Left ventricle myocardium inferior (tissue), 1 donor: ENCODE measurements at regions not wholly inside any gene's neighbourhood (a gene's known extent, or its start where the extent isn't known, plus 50 kb on each side); places are given as distances from the start of the nearest gene placed in this dataset.
A peak's percentile ranks its signal among the peaks of the same experiment; 100 is the strongest.

Experiments used
- DNase-seq: peaks from one replicate; pipeline ENCODE4 v3.0.0-alpha.2; 2020
- H3K27ac ChIP-seq: fragments of 200-600 bp; replicated peaks from 2 replicates; pipeline ENCODE4 v1.8.0; 2021
- H3K27me3 ChIP-seq: fragments of 200-600 bp; 2 replicates; pipeline ENCODE4 v1.8.0; 2021; ENCODE audit warnings: low read depth
- H3K36me3 ChIP-seq: fragments of 200-600 bp; 2 replicates; pipeline ENCODE4 v1.8.0; 2021
- H3K4me1 ChIP-seq: fragments of 200-600 bp; 2 replicates; pipeline ENCODE4 v1.8.0; 2021
- H3K4me3 ChIP-seq: fragments of 200-600 bp; 2 replicates; pipeline ENCODE4 v1.8.0; 2021; ENCODE audit warnings: mild to moderate bottlenecking, moderate library complexity
- H3K9me3 ChIP-seq: fragments of 200-600 bp; replicated peaks from 2 replicates; pipeline ENCODE4 v1.8.0; 2021
- CTCF ChIP-seq: fragments of 200-600 bp; IDR thresholded peaks from 2 replicates; pipeline ENCODE4 v1.8.0; 2021; ENCODE audit warnings: antibody characterized with exemption, mild to moderate bottlenecking, borderline replicate concordance
- intact Hi-C: fragments of 100-400 bp; cut with micrococcal nuclease; formaldehyde crosslinking; loops from one replicate; pipeline ENCODE4 v1.11.0; 2022
- donor health status: DM: no; HTN: yes; CAD: no; lungs with severe emphysema.

GRCh38 chr3:40718681-40719080, 193.9 kb downstream of the ZNF621 start:
- Histone ChIP-seq H3K27ac (no peak overlapping the region), H3K4me1 (peaks cover 3% of the 10 kb centered on the region), H3K36me3 (no peaks in the 10 kb centered on the region), H3K27me3 (no peaks in the 10 kb centered on the region), H3K4me3 (no peak overlapping the region), H3K9me3 (no peaks in the 10 kb centered on the region)
- intact Hi-C loops: no loop called here
- no peak for DNase-seq
- no peak for TF ChIP-seq CTCF

GRCh38 chr3:40719660-40720287, 195.0 kb downstream of the ZNF621 start:
- no peak overlapping the region for H3K27ac ChIP-seq
- peak; percentile 61 for TF ChIP-seq CTCF
- no peaks in the 10 kb centered on the region for H3K36me3 ChIP-seq
- no peaks in the 10 kb centered on the region for H3K4me1 ChIP-seq
- H3K9me3 ChIP-seq: no peaks in the 10 kb centered on the region
- DNase-seq: no peak
- no peaks in the 10 kb centered on the region for H3K27me3 ChIP-seq
- intact Hi-C loops: loop anchor here (5.0 kb wide), 1 partner anchor 158 kb away; no protein-coding TSS in a partner anchor
- no peak overlapping the region for H3K4me3 ChIP-seq

- Histone ChIP-seq H3K4me1 (no peaks in the 10 kb centered on the region), H3K4me3 (no peak overlapping the region), H3K27me3 (no peaks in the 10 kb centered on the region), H3K27ac (no peak overlapping the region), H3K36me3 (no peaks in the 10 kb centered on the region), H3K9me3 (no peaks in the 10 kb centered on the region)
- DNase-seq: no peak
- TF ChIP-seq CTCF: no peak
- intact Hi-C loops: loop anchor here (5.0 kb wide), 1 partner anchor 157 kb away; no protein-coding TSS in a partner anchor
These were observed 195.6 kb downstream of the ZNF621 start for GRCh38 chr3:40720341-40720740.

DNA sequence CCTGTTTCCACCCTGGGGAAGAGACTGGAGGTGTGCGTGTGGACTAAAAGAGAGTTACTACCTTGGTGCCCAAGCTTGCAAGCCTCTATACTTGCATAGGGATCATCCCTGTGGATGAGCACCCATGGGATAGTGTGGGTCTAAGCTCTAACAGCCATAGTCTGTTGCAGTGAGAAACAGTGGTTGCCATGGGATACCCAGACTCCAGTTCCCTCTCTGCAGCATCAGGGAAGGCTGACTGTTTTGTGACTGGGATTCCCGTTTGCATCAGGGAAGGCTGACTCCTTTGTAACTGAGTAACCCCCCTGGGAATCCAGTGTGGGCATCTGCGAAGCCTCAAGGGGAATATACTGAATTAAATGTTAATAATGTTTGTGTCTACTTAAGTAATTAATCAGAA, 196.1 kb downstream of the ZNF621 start:
- Histone ChIP-seq H3K4me1 (no peaks in the 10 kb centered on the region), H3K27me3 (no peaks in the 10 kb centered on the region), H3K36me3 (no peaks in the 10 kb centered on the region), H3K27ac (no peak overlapping the region), H3K9me3 (no peaks in the 10 kb centered on the region), H3K4me3 (no peak overlapping the region)
- intact Hi-C loops: loop anchor here (5.0 kb wide), 1 partner anchor 156 kb away; no protein-coding TSS in a partner anchor
- no peak for DNase-seq
- TF ChIP-seq CTCF: no peak

DNA sequence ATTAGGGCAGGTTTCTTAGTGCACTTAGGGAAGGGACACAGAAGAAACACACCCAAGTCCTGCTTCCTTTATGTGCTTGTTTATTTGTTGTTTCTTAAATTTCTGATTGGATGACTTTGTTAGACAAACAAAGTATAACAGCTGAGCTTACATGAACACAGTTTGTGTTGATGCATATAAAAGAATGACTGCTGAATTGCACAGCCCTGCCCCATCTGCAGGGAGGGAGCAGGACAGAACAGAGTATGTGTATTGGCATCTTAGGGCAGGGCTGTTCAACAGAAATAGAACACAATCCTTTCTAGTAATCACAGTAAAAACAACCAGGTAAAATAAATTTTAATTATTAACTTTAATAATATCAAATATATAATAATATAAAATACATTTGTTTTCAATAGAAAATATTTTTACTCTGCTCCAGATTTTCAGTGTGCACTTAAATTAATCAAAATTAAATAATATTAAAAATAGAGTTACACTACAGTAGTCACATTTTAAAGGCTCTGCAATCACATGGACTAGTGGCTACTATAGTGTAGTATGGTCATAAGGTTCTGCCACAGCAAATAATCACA, 198.4 kb downstream of the ZNF621 start:
- Histone ChIP-seq H3K36me3 (no peaks in the 10 kb centered on the region), H3K27ac (no peak overlapping the region), H3K27me3 (no peaks in the 10 kb centered on the region), H3K4me3 (no peak overlapping the region), H3K4me1 (no peaks in the 10 kb centered on the region), H3K9me3 (peaks cover 5% of the 10 kb centered on the region)
- intact Hi-C loops: loop anchor here (5.0 kb wide), 1 partner anchor 154 kb away; no protein-coding TSS in a partner anchor
- no peak for TF ChIP-seq CTCF
- no peak for DNase-seq
